ENCODE measurements at regions not wholly inside any gene's neighbourhood (a gene's known extent, or its start where the extent isn't known, plus 50 kb on each side); places are given as distances from the start of the nearest gene placed in this dataset.

DNA sequence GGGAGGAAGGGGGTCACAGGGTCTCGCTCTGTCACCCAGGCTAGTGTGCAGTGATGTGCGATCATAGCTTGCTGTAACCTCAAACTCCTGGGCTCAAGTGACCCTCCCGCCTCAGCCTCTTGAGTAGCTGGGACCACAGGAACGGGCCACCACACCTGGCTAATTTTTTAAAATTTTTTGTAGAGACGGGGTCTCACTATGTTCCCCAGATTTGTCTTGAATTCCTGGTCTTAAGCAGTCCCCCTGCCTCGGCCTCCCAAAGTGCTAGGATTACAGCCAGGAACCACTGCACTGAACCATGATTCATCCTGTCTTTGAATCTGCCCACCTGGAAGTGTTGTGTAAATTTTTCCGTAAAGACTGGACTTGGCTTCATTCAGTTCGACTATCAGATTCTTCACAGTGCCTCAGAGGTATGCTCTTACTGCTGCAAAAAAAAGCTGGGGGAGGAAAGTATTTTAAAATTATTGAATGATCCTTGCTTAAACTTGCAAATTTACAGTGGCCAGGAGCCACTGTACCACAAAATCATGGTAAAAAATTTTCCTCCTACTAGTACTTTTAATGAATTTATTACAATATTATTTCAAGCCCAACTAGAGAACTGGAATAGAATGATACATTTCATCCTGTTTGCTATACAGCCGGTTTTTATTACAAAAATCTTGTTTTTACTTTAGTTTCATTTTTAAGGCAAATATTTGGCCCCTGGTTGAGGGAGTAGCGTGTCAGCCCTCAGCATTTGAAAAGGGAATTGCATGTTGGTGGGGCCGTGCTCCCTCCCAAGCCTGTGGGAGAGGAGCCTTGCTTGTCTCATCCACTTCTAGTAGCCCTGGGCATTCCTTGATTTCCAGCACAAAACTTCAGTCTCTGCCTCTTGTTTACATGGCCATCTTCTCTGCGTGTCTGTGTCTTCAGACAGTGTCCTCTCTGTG, 202.5 kb upstream of the SGK1 start:
- Mint-ChIP-seq H3K4me1 (peaks cover 49% of the 10 kb centered on the region), H3K27me3 (no peaks in the 10 kb centered on the region)

DNA sequence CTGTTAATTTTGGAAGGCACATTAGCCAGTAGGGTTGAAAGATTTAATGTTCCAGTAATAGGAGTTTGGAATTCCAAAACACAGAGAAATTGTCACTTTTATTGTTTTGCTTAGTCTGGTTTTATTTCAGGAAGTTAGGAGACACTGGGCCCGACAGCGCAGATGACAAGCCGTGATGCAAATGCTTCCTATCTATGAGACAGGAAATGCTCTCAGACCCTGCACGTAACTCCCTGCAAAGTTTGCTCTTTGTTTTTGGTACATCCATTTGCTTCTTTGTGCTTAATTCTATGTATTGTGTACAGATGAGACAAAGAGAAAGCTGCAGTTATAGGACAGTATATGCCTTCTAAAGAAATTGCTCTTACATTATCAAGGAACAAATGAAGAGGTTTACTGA, 201.6 kb upstream of the SGK1 start:
- no peaks in the 10 kb centered on the region for H3K27me3 Mint-ChIP-seq
- no peaks in the 10 kb centered on the region for H3K9me3 Mint-ChIP-seq
- peak overlapping the region; percentile 37 for H3K4me3 Mint-ChIP-seq
- H3K4me1 Mint-ChIP-seq = peaks cover 44% of the 10 kb centered on the region
- H3K27ac Mint-ChIP-seq = peak overlapping the region; percentile 86
- peaks cover 2% of the 10 kb centered on the region for H3K36me3 Mint-ChIP-seq
- peak; percentile 11 for DNase-seq

More for the DNA sequence above, 202.5 kb upstream of the SGK1 start:
- Mint-ChIP-seq H3K27ac (no peak overlapping the region), H3K4me3 (no peak overlapping the region), H3K36me3 (peaks cover 2% of the 10 kb centered on the region), H3K9me3 (no peaks in the 10 kb centered on the region)
- DNase-seq = no peak

DNA sequence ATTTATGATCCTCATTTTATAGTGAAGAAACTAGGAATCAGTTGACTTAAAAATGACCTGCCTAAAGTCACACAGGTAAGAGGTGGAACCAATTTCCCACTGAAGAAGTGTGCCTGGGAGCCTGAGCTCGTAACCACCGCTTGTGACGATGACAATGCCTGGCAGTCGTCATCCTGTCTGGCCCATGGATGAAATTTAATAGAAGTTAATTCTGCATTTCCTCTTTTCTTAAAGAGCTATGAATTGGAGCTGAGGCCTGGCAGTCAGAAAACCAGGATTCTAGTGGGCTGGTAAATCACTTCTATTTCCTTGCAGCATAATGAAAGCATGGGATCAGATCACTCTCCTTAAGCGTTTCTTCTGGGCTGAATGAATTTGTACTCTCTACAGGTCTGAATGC, 200.0 kb upstream of the SGK1 start:
- no peak for DNase-seq
- H3K27me3 Mint-ChIP-seq = no peaks in the 10 kb centered on the region

DNA sequence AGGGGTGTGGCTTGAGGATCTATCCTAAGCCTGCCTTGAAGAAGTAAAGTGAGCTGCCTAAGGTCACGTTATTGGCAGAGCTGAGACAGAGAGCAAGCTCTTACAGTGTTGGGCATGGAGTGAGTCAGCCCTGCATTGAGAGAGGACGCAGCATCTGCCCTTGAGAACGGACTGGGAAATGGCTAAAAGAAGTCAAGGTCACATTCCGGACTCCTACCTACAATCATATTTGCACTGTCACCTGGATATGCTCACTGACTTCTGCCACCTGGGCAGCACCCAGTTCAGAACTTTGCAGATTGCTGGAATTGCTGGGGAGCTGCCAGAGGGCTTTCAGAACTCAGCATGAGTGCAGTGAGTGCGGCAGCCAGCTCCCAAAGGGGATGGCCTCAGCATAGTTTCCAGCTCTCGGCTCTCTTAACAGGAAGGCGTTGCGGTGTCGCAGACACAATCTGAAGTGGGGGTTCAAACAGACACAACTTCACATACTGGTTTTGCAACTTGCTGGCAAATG, 199.3 kb upstream of the SGK1 start:
- Mint-ChIP-seq H3K27ac (peak overlapping the region; percentile 29), H3K27me3 (no peaks in the 10 kb centered on the region), H3K4me3 (no peak overlapping the region), H3K9me3 (no peaks in the 10 kb centered on the region), H3K36me3 (peaks cover 2% of the 10 kb centered on the region), H3K4me1 (peaks cover 26% of the 10 kb centered on the region)
- DNase-seq = no peak

More for the DNA sequence above, 200.0 kb upstream of the SGK1 start:
- H3K4me3 Mint-ChIP-seq = no peak overlapping the region
- no peaks in the 10 kb centered on the region for H3K9me3 Mint-ChIP-seq
- no peak overlapping the region for H3K27ac Mint-ChIP-seq
- H3K4me1 Mint-ChIP-seq = peaks cover 29% of the 10 kb centered on the region
- H3K36me3 Mint-ChIP-seq = peaks cover 2% of the 10 kb centered on the region

DNA sequence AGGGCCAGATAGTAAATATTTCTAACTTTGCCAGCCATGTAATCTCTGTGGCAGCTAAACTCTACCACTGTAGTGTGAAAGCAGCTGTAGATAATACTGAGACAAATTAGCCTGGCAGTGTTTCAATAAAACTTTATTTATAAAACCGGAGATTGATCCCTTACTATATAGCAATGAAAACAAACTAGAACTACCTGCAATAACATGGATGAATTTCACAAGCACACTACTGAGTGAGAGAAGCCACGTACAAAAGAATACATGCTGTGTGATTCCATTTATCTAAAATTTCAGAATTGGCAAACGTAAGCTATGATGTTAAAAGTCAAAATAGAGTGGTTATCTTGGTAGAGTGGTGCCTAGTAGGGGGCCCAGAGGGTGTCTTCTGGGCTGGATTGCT, 198.7 kb upstream of the SGK1 start:
- no peaks in the 10 kb centered on the region for H3K9me3 Mint-ChIP-seq
- H3K4me3 Mint-ChIP-seq = no peak overlapping the region
- no peaks in the 10 kb centered on the region for H3K27me3 Mint-ChIP-seq
- H3K36me3 Mint-ChIP-seq = peaks cover 2% of the 10 kb centered on the region
- peaks cover 26% of the 10 kb centered on the region for H3K4me1 Mint-ChIP-seq
- no peak overlapping the region for H3K27ac Mint-ChIP-seq
- DNase-seq = no peak

DNA sequence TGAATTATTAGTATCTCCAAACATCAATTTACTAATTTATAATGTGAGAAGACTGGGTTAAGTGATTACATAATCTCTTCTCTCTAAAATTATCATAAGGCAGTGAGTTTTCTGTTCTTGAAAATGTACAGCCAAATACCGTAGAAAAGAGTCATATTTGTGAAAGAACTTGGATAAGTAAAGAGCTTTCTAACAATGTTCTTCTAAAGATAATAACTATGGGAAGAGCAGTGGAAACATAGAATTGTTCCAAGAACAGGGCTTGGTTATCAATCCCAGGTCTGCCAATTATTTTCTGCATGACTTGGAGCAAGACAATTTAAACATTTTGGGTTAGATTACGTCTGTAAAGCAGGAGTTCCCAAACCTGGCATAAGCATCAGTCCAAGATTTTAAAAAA, 198.1 kb upstream of the SGK1 start:
- Mint-ChIP-seq H3K4me3 (no peak overlapping the region), H3K9me3 (no peaks in the 10 kb centered on the region), H3K27me3 (no peaks in the 10 kb centered on the region), H3K36me3 (peaks cover 1% of the 10 kb centered on the region), H3K4me1 (peaks cover 24% of the 10 kb centered on the region), H3K27ac (no peak overlapping the region)
- DNase-seq = no peak

DNA sequence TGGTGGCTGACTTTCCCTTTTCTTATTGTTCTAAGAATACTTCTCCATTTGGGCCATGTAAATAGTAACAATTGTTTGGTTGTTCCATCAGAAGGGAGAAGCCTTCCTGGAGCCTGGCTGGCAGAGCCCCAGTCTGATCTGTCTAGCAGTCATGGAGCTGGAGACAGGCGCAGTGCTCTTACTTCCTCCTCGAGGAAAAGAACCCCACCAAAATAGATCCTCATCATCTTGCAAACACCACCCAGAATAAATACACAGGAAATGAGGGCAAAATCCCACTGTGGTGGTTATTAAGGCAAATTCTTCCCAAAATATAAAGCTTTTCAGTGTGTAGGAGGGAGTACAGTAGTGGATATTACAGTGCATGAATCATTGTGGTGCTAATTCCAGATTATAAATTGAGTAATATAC, 195.1 kb upstream of the SGK1 start:
- DNase-seq = no peak
- no peak overlapping the region for H3K27ac Mint-ChIP-seq
- no peaks in the 10 kb centered on the region for H3K4me1 Mint-ChIP-seq
- no peaks in the 10 kb centered on the region for H3K9me3 Mint-ChIP-seq
- no peak overlapping the region for H3K4me3 Mint-ChIP-seq
- H3K36me3 Mint-ChIP-seq = no peaks in the 10 kb centered on the region
- H3K27me3 Mint-ChIP-seq = no peaks in the 10 kb centered on the region

DNA sequence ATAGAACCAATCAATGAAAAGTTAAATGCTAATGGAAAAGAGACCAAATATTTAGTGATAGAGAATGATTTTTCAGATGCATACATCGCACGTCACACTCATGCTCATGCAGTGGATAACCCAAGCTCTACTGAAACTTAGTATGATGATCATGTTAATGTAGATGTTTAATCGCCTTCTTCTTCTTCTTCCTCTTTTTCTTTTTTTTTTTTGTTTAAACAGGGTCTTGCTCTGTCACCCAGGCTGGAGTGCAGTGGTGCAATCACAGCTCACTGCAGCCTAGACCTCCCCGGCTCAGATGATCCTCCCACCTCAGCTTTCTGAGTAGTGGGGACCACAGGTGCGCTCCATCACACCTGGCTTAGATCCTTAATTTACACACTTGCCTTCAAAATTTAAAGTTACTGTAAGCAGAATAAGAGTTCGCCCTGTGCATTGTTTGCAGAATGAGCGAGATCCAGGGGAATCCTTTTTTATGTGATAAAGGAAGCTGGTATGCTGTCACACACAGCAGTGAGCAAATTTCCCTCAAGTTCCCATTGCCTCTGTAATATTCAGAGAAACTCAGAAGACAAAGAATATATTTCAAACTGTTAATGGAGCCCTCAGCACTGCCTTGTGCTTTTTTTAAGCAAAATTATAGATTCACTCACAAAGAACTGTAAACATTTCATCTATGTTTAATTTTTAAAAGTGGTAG, 194.2 kb upstream of the SGK1 start:
- DNase-seq = no peak
- Mint-ChIP-seq H3K27me3 (no peaks in the 10 kb centered on the region), H3K4me1 (no peaks in the 10 kb centered on the region), H3K9me3 (no peaks in the 10 kb centered on the region), H3K36me3 (no peaks in the 10 kb centered on the region), H3K4me3 (no peak overlapping the region), H3K27ac (no peak overlapping the region)

DNA sequence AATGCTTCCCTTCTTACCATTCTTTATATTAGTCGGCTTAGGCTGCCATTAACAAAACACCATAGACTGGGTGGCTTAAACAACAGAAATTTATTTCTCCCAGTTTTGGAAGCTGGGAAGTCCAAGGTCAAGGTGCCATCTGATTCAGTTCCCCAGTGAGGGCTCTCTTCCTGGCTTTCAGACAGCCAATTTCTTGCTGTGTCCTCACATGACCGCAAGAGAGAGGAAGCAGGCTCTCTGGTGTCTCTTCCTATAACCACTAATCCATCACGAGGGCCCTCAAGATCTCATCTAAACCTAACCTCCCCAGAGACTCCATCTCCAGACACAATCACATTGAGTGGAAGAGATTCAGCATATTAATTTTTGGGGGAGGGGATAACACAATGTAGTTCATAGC, 193.0 kb upstream of the SGK1 start:
- Mint-ChIP-seq H3K27me3 (no peaks in the 10 kb centered on the region), H3K4me1 (no peaks in the 10 kb centered on the region), H3K27ac (no peak overlapping the region), H3K9me3 (no peaks in the 10 kb centered on the region), H3K36me3 (no peaks in the 10 kb centered on the region), H3K4me3 (no peak overlapping the region)
- DNase-seq = no peak

DNA sequence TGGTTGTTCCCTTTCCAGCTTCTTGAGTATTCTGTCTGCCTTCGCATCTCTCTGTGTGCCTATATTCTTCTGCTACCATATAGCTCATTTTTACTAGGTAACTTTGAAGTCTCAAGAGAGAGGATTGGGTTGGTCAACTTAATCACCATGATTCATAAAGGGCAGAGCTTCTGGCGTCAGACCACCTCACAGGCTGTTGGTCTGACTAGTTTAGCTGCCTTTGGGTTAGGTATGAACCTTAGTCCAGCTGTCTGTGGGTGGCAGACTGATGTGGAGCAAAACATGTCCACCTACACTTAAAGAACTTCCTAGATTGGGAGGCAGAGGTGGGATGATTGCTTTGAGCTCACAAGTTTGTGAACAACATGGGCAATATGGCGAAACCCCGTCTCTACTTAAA, 192.2 kb upstream of the SGK1 start:
- Mint-ChIP-seq H3K4me3 (no peak overlapping the region), H3K27ac (no peak overlapping the region), H3K9me3 (no peaks in the 10 kb centered on the region), H3K4me1 (no peaks in the 10 kb centered on the region), H3K27me3 (no peaks in the 10 kb centered on the region), H3K36me3 (no peaks in the 10 kb centered on the region)
- no peak for DNase-seq

DNA sequence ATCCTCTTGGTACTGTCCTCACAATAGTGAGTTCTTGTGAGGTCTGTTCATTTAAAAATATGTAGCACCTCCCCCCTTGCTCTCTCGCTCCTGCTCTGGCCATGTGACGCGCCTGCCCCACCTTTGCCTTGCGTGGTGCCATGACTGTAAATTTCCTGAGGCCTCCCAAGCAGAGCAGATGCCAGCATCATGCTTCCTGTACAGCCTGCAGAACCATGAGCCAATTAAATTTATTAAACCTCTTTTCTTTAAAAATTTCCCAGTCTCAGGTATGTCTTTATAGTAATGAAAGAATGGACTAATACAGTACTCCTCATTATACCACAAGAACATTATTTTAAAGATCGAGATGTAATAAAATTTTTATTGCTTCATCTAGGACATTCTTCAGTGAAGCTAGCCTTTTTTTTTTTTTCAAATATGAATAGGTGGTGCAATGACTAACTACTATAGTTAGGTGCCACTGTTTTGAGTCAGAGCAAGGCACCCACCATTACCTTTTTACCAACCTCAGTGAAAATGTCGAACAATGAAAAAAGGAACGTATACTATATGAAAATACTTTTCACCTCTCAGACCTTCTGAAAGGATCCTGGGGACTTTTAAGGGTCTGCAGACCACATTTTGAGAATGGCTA, 191.1 kb upstream of the SGK1 start:
- no peaks in the 10 kb centered on the region for H3K27me3 Mint-ChIP-seq
- no peaks in the 10 kb centered on the region for H3K36me3 Mint-ChIP-seq
- H3K9me3 Mint-ChIP-seq = no peaks in the 10 kb centered on the region
- H3K4me1 Mint-ChIP-seq = no peaks in the 10 kb centered on the region
- no peak overlapping the region for H3K27ac Mint-ChIP-seq
- no peak for DNase-seq
- H3K4me3 Mint-ChIP-seq = no peak overlapping the region

DNA sequence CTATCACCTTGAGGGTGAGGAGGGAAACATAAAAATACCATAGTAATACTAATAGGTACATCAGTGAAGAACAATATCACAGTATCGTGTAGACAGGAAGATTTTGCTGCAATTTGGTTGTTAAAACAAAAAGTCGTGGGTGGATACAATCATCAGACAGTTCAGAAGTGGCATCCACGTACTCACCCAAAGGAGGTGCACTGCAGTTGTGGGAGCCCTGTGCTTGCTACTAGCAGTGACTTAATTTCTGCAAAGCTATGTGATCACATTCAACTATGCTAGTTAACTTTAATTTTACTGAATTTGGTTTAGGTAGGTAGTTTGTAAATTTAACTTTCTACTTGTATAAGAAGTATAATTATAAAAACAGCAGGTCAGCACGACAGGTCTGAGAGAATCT, 188.2 kb upstream of the SGK1 start:
- Mint-ChIP-seq H3K4me3 (no peak overlapping the region), H3K4me1 (peaks cover 3% of the 10 kb centered on the region), H3K27me3 (no peaks in the 10 kb centered on the region)

DNA sequence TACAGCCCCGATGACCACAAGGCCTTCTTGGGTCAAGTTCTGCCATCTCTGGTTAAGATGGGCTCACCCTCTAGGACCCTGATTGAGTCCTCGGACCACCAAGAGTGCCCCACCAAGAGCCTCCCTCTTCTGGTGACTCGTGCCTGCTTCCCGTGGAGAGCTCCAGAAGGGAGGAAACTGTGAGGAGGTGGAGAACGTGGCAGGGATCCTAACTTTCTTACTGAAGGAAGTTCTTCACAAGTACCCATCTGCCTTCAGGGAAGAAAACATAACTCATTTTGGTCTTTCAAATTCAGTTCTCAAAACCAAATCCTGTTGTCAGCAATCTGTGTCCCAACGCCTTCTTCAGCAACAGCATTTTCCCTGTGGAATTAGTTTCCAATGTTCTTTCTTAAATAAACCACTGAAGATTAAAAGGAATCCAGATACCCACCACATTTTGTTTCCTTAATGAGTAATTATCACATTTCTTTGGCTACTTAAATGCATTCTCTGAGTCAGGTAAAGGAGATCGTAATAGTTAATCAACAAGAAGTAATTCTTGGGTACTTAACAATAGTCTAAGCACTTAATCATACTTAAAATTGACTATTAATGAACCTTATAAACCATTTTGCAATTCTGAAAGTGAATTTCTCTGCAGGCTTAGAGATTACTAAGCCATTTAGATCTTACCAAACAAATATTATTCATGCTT, 185.8 kb upstream of the SGK1 start:
- Mint-ChIP-seq H3K4me1 (peaks cover 3% of the 10 kb centered on the region), H3K4me3 (no peak overlapping the region), H3K27ac (no peak overlapping the region), H3K27me3 (no peaks in the 10 kb centered on the region), H3K9me3 (no peaks in the 10 kb centered on the region), H3K36me3 (no peaks in the 10 kb centered on the region)
- DNase-seq = no peak

More for the DNA sequence above, 188.2 kb upstream of the SGK1 start:
- DNase-seq = no peak
- H3K9me3 Mint-ChIP-seq = no peaks in the 10 kb centered on the region
- H3K27ac Mint-ChIP-seq = no peak overlapping the region
- no peaks in the 10 kb centered on the region for H3K36me3 Mint-ChIP-seq

DNA sequence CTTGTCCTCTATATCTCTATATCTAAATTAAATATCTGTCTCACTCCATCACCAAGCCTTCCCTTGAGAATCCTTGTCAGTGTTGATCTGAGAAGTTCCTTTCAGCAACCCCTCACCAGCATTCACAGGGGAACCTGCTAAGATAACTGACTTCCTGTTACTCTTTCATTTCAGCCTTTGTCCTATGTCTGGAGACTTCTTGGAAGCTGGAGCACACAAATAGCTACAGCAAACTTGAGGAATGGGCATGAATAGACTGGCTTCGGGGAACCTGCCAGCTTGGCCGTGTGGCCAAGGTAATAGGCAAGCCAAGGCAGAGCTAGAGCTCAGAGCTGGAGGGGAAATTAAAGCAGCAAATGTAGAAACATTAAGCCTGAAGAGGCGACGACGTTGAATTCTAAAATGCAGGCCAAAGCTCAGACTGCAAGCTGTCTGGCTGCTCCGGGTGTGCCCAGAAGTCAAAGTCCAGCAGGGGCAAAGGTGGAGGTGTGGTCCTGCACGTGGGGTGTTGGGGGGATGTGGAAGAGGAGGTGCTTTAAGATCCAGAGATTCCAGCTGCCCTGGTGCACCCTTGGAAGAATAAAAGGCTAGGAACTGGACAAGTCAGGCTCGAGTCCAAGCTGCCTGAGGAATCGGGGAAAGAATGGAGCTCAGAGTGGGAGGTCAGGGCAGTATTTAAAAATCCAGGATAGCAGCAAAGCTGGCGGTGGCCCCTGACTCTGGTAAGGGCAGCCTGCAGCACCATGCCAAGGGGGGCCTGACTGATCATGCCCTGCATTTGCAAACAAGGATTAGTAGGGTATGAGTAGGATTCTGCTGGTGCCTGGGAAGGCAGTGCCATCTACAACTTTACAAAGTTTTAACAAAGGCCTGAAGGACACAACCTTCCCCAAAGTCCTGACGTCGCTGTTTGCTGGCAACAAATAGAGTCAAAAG, 185.0 kb upstream of the SGK1 start:
- Mint-ChIP-seq H3K9me3 (no peaks in the 10 kb centered on the region), H3K27me3 (no peaks in the 10 kb centered on the region), H3K4me3 (no peak overlapping the region), H3K27ac (no peak overlapping the region), H3K36me3 (no peaks in the 10 kb centered on the region), H3K4me1 (peaks cover 3% of the 10 kb centered on the region)
- DNase-seq = no peak
